GM13977 (cell line): ENCODE measurements at regions not wholly inside any gene's neighbourhood (a gene's known extent, or its start where the extent isn't known, plus 50 kb on each side); places are given as distances from the start of the nearest gene placed in this dataset.

Experiments
- DNase-seq: peaks from one replicate; pipeline ENCODE4 v3.0.0; 2012; ENCODE audit warnings: low spot score
- CTCF ChIP-seq: IDR thresholded peaks from 2 replicates; pipeline ENCODE4 v1.5.1; 2012; ENCODE audit warnings: mild to moderate bottlenecking, control low read depth; ENCODE audit not compliant: insufficient read depth; ENCODE audit errors: extremely low read depth, missing control alignments
- in situ Hi-C: fragments of 300-500 bp; cut with MboI; formaldehyde crosslinking; loops from one replicate; pipeline ENCODE4 v1.12.0; 2022; ENCODE audit warnings: low sequenced_read_pairs, low pct_unique_long_range_greater_than_20kb, mixed read lengths, inconsistent platforms; ENCODE audit not compliant: unreplicated experiment

DNA sequence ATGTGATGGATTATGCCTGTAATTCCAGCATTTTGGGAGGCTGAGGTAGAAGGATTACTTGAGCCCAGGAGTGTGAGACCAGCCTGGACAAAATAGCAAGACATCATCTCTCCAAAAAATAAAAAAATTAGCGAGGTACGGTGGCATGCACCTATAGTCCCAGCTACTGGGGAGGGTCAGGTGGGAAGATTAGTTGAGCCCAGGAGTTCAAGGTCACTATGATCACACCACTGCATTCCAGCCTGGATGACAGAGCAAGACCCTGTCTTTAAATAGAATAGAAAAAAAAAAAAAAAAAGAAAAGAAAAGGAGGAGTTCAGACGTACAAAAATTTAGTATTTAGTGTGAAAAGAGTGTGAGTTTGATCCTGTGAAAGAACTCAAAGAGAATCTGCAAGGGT, 154.9 kb downstream of the NR4A2 start:
- TF ChIP-seq CTCF: no peak
- no peak for DNase-seq
- in situ Hi-C loops: no loop called here

DNA sequence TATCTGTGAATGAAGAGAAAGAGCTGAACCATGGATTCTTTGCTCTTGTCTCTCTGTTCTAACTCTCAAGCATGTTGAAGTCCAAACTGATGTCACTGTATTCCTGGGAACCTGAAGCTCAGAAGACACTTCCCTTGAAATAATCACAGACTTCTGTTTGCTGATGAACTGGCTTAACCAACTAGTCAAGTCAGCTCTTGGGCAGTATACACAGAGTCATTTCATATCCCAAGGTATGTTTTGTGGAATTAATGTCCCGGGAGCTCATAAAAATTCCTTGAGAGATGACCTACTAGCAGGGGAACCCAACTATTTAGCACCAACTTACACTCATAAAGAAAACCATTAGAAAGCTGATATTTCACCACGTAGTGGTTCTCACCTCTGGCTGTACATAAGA, 156.6 kb downstream of the NR4A2 start:
- in situ Hi-C loops: no loop called here
- DNase-seq: no peak
- TF ChIP-seq CTCF: no peak

- no peak for TF ChIP-seq CTCF
- DNase-seq: no peak
- in situ Hi-C loops: no loop called here
These were observed 161.6 kb downstream of the NR4A2 start for GRCh38 chr2:156170929-156171328.

DNA sequence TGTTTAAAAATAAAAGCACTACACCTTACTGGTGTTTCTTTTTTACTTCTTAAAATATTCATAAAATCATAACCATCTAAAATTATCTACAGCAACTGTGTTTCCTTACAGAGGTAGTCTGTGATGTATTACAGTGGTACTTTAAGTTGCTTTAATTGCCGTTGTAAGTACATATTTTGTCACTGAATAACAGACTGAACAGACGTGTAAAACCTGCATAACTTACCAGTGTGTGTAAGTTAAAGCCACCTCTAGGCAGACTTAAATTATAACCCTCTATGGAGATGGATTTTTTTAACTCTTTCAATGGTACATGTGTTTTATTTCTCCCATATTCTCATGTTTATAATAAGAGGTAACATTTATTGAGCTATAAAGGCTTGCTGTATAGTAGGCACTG, 166.8 kb downstream of the NR4A2 start:
- in situ Hi-C loops: no loop called here
- no peak for TF ChIP-seq CTCF
- DNase-seq: no peak

GRCh38 chr2:156164091-156164720, 168.3 kb downstream of the NR4A2 start:
- TF ChIP-seq CTCF: no peak
- in situ Hi-C loops: no loop called here
- no peak for DNase-seq

DNA sequence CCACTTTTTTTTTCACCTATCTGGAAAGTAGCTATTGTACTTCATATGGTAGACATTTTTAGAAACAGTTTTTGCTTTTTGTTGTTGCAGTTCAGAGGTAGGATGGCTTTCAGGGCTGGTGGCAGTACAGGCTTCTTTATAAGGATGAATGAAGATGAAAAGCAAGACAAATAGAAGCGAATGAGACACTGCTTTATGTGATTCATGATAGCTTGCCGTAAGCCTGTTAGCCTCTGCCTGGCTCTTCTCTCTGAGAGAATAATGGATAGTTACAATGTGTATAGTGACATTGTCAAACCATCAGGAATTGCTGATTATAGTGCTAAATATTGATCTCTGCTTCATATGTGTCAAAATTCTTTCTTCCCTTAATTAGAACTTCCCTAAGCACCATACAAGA, 173.7 kb downstream of the NR4A2 start:
- in situ Hi-C loops: no loop called here
- TF ChIP-seq CTCF: no peak
- DNase-seq: no peak

GRCh38 chr2:156157670-156158069, 174.9 kb downstream of the NR4A2 start:
- in situ Hi-C loops: no loop called here
- no peak for TF ChIP-seq CTCF
- DNase-seq: no peak
